ENCODE measurements at regions not wholly inside any gene's neighbourhood (a gene's known extent, or its start where the extent isn't known, plus 50 kb on each side); places are given as distances from the start of the nearest gene placed in this dataset.

- Histone ChIP-seq H3K9ac (ENCODE audit: low read length) (no peak overlapping the region), H3K27ac (ENCODE audit: low read depth, low read length) (no peak overlapping the region), H3K36me3 (ENCODE audit: control insufficient read depth, insufficient read depth, low read length) (no peaks in the 10 kb centered on the region), H3K4me1 (ENCODE audit: control insufficient read depth, insufficient read depth, low read length) (no peaks in the 10 kb centered on the region), H3K9me3 (ENCODE audit: control insufficient read depth, insufficient read depth, low read depth, low read length) (no peaks in the 10 kb centered on the region), H3K27me3 (ENCODE audit: control insufficient read depth, insufficient read depth, low read length) (no peaks in the 10 kb centered on the region), H3K4me3 (ENCODE audit: low read depth, low read length) (no peak overlapping the region)
Measured at GRCh38 chr3:99586701-99587100, 51.7 kb upstream of the COL8A1 start.

- no peaks in the 10 kb centered on the region for H3K4me1 ChIP-seq (ENCODE audit: control insufficient read depth, insufficient read depth, low read length)
- H3K36me3 ChIP-seq (ENCODE audit: control insufficient read depth, insufficient read depth, low read length) = no peaks in the 10 kb centered on the region
- H3K4me3 ChIP-seq (ENCODE audit: low read depth, low read length) = no peak overlapping the region
- no peaks in the 10 kb centered on the region for H3K9me3 ChIP-seq (ENCODE audit: control insufficient read depth, insufficient read depth, low read depth, low read length)
- H3K27ac ChIP-seq (ENCODE audit: low read depth, low read length) = no peak overlapping the region
- no peak overlapping the region for H3K9ac ChIP-seq (ENCODE audit: low read length)
- no peaks in the 10 kb centered on the region for H3K27me3 ChIP-seq (ENCODE audit: control insufficient read depth, insufficient read depth, low read length)
Measured at GRCh38 chr3:99579965-99580364, 58.4 kb upstream of the COL8A1 start.

- Histone ChIP-seq H3K9me3 (ENCODE audit: control insufficient read depth, insufficient read depth, low read depth, low read length) (no peaks in the 10 kb centered on the region), H3K27me3 (ENCODE audit: control insufficient read depth, insufficient read depth, low read length) (no peaks in the 10 kb centered on the region), H3K9ac (ENCODE audit: low read length) (no peak overlapping the region), H3K27ac (ENCODE audit: low read depth, low read length) (no peak overlapping the region), H3K4me1 (ENCODE audit: control insufficient read depth, insufficient read depth, low read length) (no peaks in the 10 kb centered on the region), H3K4me3 (ENCODE audit: low read depth, low read length) (no peak overlapping the region), H3K36me3 (ENCODE audit: control insufficient read depth, insufficient read depth, low read length) (no peaks in the 10 kb centered on the region)
Measured at GRCh38 chr3:99579246-99579645, 59.1 kb upstream of the COL8A1 start.

GRCh38 chr3:99578339-99578970 lies 59.9 kb upstream of the COL8A1 start:
- Histone ChIP-seq H3K36me3 (ENCODE audit: control insufficient read depth, insufficient read depth, low read length) (no peaks in the 10 kb centered on the region), H3K27me3 (ENCODE audit: control insufficient read depth, insufficient read depth, low read length) (no peaks in the 10 kb centered on the region), H3K4me3 (ENCODE audit: low read depth, low read length) (no peak overlapping the region), H3K9me3 (ENCODE audit: control insufficient read depth, insufficient read depth, low read depth, low read length) (no peaks in the 10 kb centered on the region), H3K9ac (ENCODE audit: low read length) (no peak overlapping the region), H3K27ac (ENCODE audit: low read depth, low read length) (no peak overlapping the region), H3K4me1 (ENCODE audit: control insufficient read depth, insufficient read depth, low read length) (no peaks in the 10 kb centered on the region)

GRCh38 chr3:99576904-99577559 lies 61.4 kb upstream of the COL8A1 start:
- Histone ChIP-seq H3K27ac (ENCODE audit: low read depth, low read length) (no peak overlapping the region), H3K4me1 (ENCODE audit: control insufficient read depth, insufficient read depth, low read length) (no peaks in the 10 kb centered on the region), H3K27me3 (ENCODE audit: control insufficient read depth, insufficient read depth, low read length) (no peaks in the 10 kb centered on the region), H3K9me3 (ENCODE audit: control insufficient read depth, insufficient read depth, low read depth, low read length) (no peaks in the 10 kb centered on the region), H3K9ac (ENCODE audit: low read length) (no peak overlapping the region), H3K36me3 (ENCODE audit: control insufficient read depth, insufficient read depth, low read length) (no peaks in the 10 kb centered on the region), H3K4me3 (ENCODE audit: low read depth, low read length) (no peak overlapping the region)

- Histone ChIP-seq H3K4me1 (ENCODE audit: control insufficient read depth, insufficient read depth, low read length) (no peaks in the 10 kb centered on the region), H3K36me3 (ENCODE audit: control insufficient read depth, insufficient read depth, low read length) (no peaks in the 10 kb centered on the region), H3K4me3 (ENCODE audit: low read depth, low read length) (no peak overlapping the region), H3K27me3 (ENCODE audit: control insufficient read depth, insufficient read depth, low read length) (no peaks in the 10 kb centered on the region), H3K9me3 (ENCODE audit: control insufficient read depth, insufficient read depth, low read depth, low read length) (no peaks in the 10 kb centered on the region), H3K9ac (ENCODE audit: low read length) (no peak overlapping the region), H3K27ac (ENCODE audit: low read depth, low read length) (no peak overlapping the region)
Measured at GRCh38 chr3:99575683-99576082, 62.7 kb upstream of the COL8A1 start.

GRCh38 chr3:99570061-99570460 lies 68.3 kb upstream of the COL8A1 start:
- H3K27ac ChIP-seq (ENCODE audit: low read depth, low read length) = no peak overlapping the region
- H3K9me3 ChIP-seq (ENCODE audit: control insufficient read depth, insufficient read depth, low read depth, low read length) = 0 out of 2 replicates have a peak, but pooled peaks cover 3% of the 10 kb centered on the region
- H3K4me1 ChIP-seq (ENCODE audit: control insufficient read depth, insufficient read depth, low read length) = no peaks in the 10 kb centered on the region
- H3K36me3 ChIP-seq (ENCODE audit: control insufficient read depth, insufficient read depth, low read length) = no peaks in the 10 kb centered on the region
- no peak overlapping the region for H3K9ac ChIP-seq (ENCODE audit: low read length)
- no peak overlapping the region for H3K4me3 ChIP-seq (ENCODE audit: low read depth, low read length)
- no peaks in the 10 kb centered on the region for H3K27me3 ChIP-seq (ENCODE audit: control insufficient read depth, insufficient read depth, low read length)

GRCh38 chr3:99568663-99569335 lies 69.6 kb upstream of the COL8A1 start:
- H3K27me3 ChIP-seq (ENCODE audit: control insufficient read depth, insufficient read depth, low read length) = no peaks in the 10 kb centered on the region
- H3K9me3 ChIP-seq (ENCODE audit: control insufficient read depth, insufficient read depth, low read depth, low read length) = 0 out of 2 replicates have a peak, but pooled peaks cover 3% of the 10 kb centered on the region
- no peaks in the 10 kb centered on the region for H3K4me1 ChIP-seq (ENCODE audit: control insufficient read depth, insufficient read depth, low read length)
- no peaks in the 10 kb centered on the region for H3K36me3 ChIP-seq (ENCODE audit: control insufficient read depth, insufficient read depth, low read length)
- H3K27ac ChIP-seq (ENCODE audit: low read depth, low read length) = no peak overlapping the region
- H3K4me3 ChIP-seq (ENCODE audit: low read depth, low read length) = no peak overlapping the region
- H3K9ac ChIP-seq (ENCODE audit: low read length) = no peak overlapping the region

GRCh38 chr3:99565331-99565730 lies 73.1 kb upstream of the COL8A1 start:
- H3K9me3 ChIP-seq (ENCODE audit: control insufficient read depth, insufficient read depth, low read depth, low read length) = 0 out of 2 replicates have a peak, but pooled peaks cover 3% of the 10 kb centered on the region
- H3K4me1 ChIP-seq (ENCODE audit: control insufficient read depth, insufficient read depth, low read length) = no peaks in the 10 kb centered on the region
- H3K4me3 ChIP-seq (ENCODE audit: low read depth, low read length) = no peak overlapping the region
- H3K36me3 ChIP-seq (ENCODE audit: control insufficient read depth, insufficient read depth, low read length) = no peaks in the 10 kb centered on the region
- H3K27ac ChIP-seq (ENCODE audit: low read depth, low read length) = no peak overlapping the region
- H3K27me3 ChIP-seq (ENCODE audit: control insufficient read depth, insufficient read depth, low read length) = no peaks in the 10 kb centered on the region
- no peak overlapping the region for H3K9ac ChIP-seq (ENCODE audit: low read length)

GRCh38 chr3:99562990-99563607 lies 75.3 kb upstream of the COL8A1 start:
- 0 out of 2 replicates have a peak, but pooled peaks cover 3% of the 10 kb centered on the region for H3K9me3 ChIP-seq (ENCODE audit: control insufficient read depth, insufficient read depth, low read depth, low read length)
- H3K4me1 ChIP-seq (ENCODE audit: control insufficient read depth, insufficient read depth, low read length) = no peaks in the 10 kb centered on the region
- H3K4me3 ChIP-seq (ENCODE audit: low read depth, low read length) = no peak overlapping the region
- no peak overlapping the region for H3K9ac ChIP-seq (ENCODE audit: low read length)
- H3K27me3 ChIP-seq (ENCODE audit: control insufficient read depth, insufficient read depth, low read length) = no peaks in the 10 kb centered on the region
- no peak overlapping the region for H3K27ac ChIP-seq (ENCODE audit: low read depth, low read length)
- H3K36me3 ChIP-seq (ENCODE audit: control insufficient read depth, insufficient read depth, low read length) = no peaks in the 10 kb centered on the region

GRCh38 chr3:99562138-99562537 lies 76.3 kb upstream of the COL8A1 start:
- Histone ChIP-seq H3K9ac (ENCODE audit: low read length) (no peak overlapping the region), H3K4me3 (ENCODE audit: low read depth, low read length) (no peak overlapping the region), H3K36me3 (ENCODE audit: control insufficient read depth, insufficient read depth, low read length) (no peaks in the 10 kb centered on the region), H3K4me1 (ENCODE audit: control insufficient read depth, insufficient read depth, low read length) (no peaks in the 10 kb centered on the region), H3K27me3 (ENCODE audit: control insufficient read depth, insufficient read depth, low read length) (no peaks in the 10 kb centered on the region), H3K9me3 (ENCODE audit: control insufficient read depth, insufficient read depth, low read depth, low read length) (0 out of 2 replicates have a peak, but pooled peaks cover 3% of the 10 kb centered on the region), H3K27ac (ENCODE audit: low read depth, low read length) (no peak overlapping the region)

Data from HUES6 (cell line).